K562 (cell line): ENCODE measurements at regions not wholly inside any gene's neighbourhood (a gene's known extent, or its start where the extent isn't known, plus 50 kb on each side); places are given as distances from the start of the nearest gene placed in this dataset.
"Not testable (repeated sequence)": the region's sequence is repeated elsewhere in the genome, so short reads cannot be mapped to it uniquely, and the experiment has no call there.

Source experiments
- ATF2 ChIP-seq: sonication (generic); formaldehyde crosslinking; IDR thresholded peaks from 2 replicates; pipeline ENCODE4 v1.8.1; 2022; ENCODE audit warnings: missing genetic modification reagents
- ATF3 ChIP-seq, 2 experiments: fragments of 450-650 bp in 1 of 2; sonication (generic) in 1 of 2; formaldehyde crosslinking in 1 of 2; IDR thresholded peaks in 1 of 2; conservative IDR thresholded peaks in 1 of 2; 2 replicates each; pipeline versions ENCODE4 v1.6.1 to v1.8.1; 2016 to 2023; ENCODE audit warnings: mild to moderate bottlenecking in 2 of 2, moderate library complexity in 2 of 2, inconsistent platforms in 1 of 2, missing genetic modification reagents in 1 of 2
- BACH1 ChIP-seq: fragments of 200-800 bp; sonication (Bioruptor generic); IDR thresholded peaks from 2 replicates; pipeline ENCODE4 v1.6.1; 2016; ENCODE audit warnings: missing genetic modification characterization, missing compliant biosample characterization
- BRF1 ChIP-seq: IDR thresholded peaks from 3 replicates; pipeline ENCODE4 v1.6.1; 2011; ENCODE audit warnings: borderline replicate concordance, mild to moderate bottlenecking; ENCODE audit not compliant: insufficient read length; ENCODE audit errors: extremely low read depth
- CTCF ChIP-seq, 3 experiments: IDR thresholded peaks in 2 of 3; conservative IDR thresholded peaks in 1 of 3; 2 replicates each; pipeline ENCODE4 v1.5.1; 2011 to 2012; ENCODE audit warnings: low read length in 3 of 3, mild to moderate bottlenecking in 3 of 3, control low read depth in 2 of 3, improper control_type of control experiment in 1 of 3, inconsistent platforms in 1 of 3, low read depth in 1 of 3, mixed read lengths in 1 of 3, moderate library complexity in 1 of 3; ENCODE audit not compliant: insufficient read depth in 2 of 3
- ETS1 ChIP-seq: conservative IDR thresholded peaks from 2 replicates; pipeline ENCODE4 v1.6.1; 2011; ENCODE audit warnings: low read depth, mild to moderate bottlenecking, low read length; ENCODE audit not compliant: control insufficient read depth
- MAX ChIP-seq: sonication (generic); formaldehyde crosslinking; IDR thresholded peaks from 2 replicates; pipeline ENCODE4 v1.9.0; 2022; ENCODE audit warnings: mild to moderate bottlenecking, missing genetic modification reagents
- MIER1 ChIP-seq: fragments of 450-650 bp; IDR thresholded peaks from 2 replicates; pipeline ENCODE4 v1.6.1; 2016; ENCODE audit warnings: antibody characterized with exemption, mild to moderate bottlenecking, low read depth
- MXI1 ChIP-seq: IDR thresholded peaks from 2 replicates; pipeline ENCODE4 v1.6.1; 2011; ENCODE audit warnings: low read depth, mild to moderate bottlenecking, improper control_type of control experiment, low read length
- PATZ1 ChIP-seq: fragments of 250-450 bp; sonication (Bioruptor Pico); IDR thresholded peaks from 2 replicates; pipeline ENCODE4 v1.5.0; 2020; ENCODE audit warnings: mild to moderate bottlenecking, borderline replicate concordance
- RBM39 ChIP-seq: fragments of 200-400 bp; formaldehyde crosslinking; optimal IDR thresholded peaks from 2 replicates; pipeline ENCODE3; 2018; ENCODE audit warnings: low read depth, low read length
- SP1 ChIP-seq: sonication (generic); formaldehyde crosslinking; IDR thresholded peaks from 2 replicates; pipeline ENCODE4 v1.8.1; 2022; ENCODE audit warnings: mild to moderate bottlenecking, missing genetic modification reagents
- TRIM28 ChIP-seq: fragments of 450-650 bp; IDR thresholded peaks from 2 replicates; pipeline ENCODE4 v1.6.1; 2017

GRCh38 chr9:85878872-85879597, 61.9 kb upstream of the NAA35 start:
- TF ChIP-seq CTCF (IDR thresholded peaks at IDR 0.05 in 2 of 3, conservative IDR thresholded peaks at IDR 0.05 in 1 of 3; ENCODE audit: insufficient read depth in 2 of 3, low read depth in 1 of 3, low read length in 3 of 3); BRF1; ATF2 (CRISPR knock-in tag); MAX (CRISPR knock-in tag); RBM39; TRIM28; MIER1; ETS1; PATZ1 (CRISPR knock-in tag); BACH1 (tag); MXI1; ATF3 (IDR thresholded peaks at IDR 0.05); ATF3 (CRISPR knock-in tag; conservative IDR thresholded peaks at IDR 0.05); SP1 (CRISPR knock-in tag): not testable (repeated sequence)
